EH (cell line): ENCODE measurements at regions not wholly inside any gene's neighbourhood (a gene's known extent, or its start where the extent isn't known, plus 50 kb on each side); places are given as distances from the start of the nearest gene placed in this dataset.
A peak's percentile ranks its signal among the peaks of the same experiment; 100 is the strongest.

Experiments
- DNase-seq: peaks from one replicate; pipeline ENCODE4 v3.0.0-alpha.2; 2015; ENCODE audit warnings: low read depth

DNA sequence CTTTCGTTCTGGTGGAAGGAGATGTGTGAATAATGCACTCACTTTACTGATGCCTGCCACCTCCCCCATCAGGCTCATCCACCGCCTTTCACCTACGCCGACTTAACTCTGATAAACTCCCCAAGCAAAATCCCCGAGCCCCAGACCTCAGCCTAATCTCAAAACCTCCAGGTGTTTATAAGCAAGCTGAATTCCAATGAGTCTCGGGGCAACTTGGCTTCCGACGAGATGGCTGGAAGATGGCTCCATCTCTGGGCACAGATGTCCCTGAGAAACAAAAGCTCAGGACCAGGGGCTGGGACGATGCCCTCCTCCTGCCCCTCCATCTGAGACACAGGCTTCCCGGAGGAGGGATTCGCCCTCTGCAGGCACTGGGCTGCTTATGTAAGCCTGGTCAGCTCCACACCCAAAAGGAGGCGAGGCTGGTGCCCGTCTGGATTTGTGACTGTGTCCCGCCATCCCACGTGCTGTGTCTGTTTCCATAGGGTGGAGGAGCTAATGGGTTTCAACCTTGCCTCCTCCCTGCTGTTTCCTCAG is 386.4 kb upstream of the TNRC6C start:
- no peak for DNase-seq

DNA sequence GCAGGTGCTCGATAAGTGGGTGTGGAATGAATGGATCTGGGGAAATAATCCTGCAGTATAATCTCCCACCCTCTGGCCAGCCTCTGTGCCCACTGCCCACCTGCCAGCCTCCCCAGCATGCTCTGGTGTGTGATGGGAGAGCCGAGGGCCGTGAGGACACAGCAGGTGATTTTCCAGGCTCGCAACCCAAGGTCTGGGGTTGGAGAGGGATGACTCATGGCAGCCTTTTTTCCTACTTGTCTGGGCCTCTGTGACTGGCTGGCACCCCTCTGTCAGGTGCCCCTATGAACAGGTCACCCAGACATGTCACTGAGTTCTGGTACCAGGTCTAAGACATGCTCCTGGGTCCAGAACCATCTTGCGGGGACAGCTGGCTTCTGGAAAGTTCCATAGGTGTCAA is 385.7 kb upstream of the TNRC6C start:
- no peak for DNase-seq

DNA sequence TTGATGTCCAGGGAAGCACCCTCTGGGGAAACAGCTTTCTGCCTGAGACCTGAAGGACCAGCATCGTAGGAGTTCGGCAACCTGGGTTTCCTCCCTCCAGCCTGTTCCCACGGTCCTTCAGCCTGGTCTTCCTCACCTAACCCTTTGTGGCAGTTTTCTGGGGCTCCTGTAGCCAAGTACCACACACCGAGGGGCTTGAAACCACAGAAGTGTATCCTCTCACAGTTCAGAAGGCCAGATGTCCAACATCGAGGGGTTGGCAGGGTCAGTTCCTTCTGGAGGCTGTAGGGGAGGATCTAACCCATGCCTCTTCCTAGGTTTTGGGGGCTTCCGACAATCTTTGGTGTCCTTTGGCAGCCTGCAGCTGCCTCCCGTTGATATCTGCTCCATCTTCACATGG is 381.0 kb upstream of the TNRC6C start:
- DNase-seq: no peak

DNA sequence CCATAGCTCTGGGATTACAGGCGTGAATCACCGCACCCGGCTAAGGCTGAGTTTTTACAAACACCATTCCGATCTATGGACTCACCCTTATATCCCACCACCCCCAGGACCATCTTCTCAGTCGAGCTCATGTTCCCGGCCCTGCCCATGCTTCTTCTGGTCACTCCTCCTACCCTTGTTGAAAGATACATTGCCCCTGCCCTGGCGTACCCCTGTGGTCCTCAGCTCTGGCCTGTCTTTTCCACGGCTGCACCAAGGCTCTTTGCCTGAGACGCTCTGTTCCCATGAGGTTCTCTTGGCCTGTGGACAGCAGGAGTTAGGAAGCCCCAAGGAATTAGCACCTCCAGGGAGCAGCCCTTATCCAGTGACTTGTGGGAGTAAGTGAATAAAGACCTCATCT is 379.4 kb upstream of the TNRC6C start:
- no peak for DNase-seq

DNA sequence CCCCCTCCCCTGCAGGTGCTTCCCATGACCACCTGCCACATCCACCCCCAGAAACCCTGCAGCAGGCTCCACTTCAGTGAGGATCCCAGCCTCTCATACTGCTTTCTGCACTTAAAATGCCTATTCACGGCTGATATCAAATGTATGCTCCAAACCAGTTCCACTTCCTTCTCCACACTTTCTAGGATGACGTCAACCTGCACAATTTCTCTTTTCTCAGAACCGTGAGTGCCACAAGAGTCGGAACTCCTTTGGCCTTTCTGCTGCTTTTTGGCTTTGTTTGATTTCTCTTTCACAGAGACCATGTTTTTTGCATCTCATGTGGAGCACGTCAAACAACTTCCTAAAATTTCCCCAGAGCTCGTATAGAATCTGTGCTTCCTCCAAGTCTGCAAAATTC is 378.8 kb upstream of the TNRC6C start:
- DNase-seq: no peak

DNA sequence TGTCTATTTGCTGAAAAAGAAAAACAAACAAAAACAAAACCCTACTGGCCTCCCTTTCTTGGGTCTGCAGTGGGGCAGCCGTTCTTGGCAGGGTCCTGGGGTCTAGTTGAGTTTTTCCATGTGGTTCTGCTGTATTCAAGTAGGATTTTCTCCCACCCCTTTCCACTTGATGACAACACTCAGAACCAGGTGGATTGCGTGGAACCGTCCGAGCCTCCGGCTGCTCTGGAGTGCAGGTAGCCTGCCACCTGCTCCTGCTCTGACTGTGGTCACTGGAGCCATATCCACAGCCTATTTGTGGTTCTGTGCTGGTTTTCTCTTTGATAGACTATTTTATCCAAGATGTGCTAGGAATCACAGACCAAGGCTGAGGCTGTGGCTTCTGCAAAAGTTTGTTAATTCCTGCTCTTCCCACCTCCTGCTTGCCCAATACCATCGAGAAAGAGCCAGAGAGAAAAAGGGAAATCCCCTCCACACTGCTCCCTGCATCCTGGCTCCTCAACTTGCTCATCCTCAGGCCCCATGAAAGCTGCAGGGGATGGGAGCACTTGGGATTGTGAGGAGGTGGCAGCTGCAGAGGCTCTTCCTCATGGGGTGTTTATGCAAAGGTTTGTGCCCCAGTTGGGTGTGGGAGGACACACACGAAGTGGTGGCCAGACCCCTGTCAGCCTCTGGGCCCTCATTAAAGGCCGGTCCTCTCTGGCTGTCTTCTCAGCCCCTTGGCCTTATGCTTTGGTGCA is 377.8 kb upstream of the TNRC6C start:
- DNase-seq: no peak

DNA sequence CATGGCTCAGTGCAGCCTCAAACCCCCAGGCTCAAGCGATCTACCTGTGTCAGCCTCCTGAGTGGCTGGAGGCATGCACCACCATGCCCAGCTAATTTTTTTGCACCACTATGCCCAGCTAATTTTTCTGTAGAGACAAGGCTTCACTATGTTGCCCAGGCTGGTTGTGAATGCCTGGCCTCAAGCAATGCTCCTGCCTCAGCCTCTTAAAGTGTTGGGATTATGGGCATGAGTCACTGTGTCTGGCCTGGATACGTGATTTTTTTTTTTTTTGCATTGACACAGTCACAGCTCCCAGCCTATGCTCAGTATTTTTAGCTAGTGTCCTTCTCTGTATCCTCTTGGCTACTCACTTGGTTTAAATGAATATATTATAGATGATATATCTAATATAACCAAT is 377.0 kb upstream of the TNRC6C start:
- peak; percentile 81 for DNase-seq

DNA sequence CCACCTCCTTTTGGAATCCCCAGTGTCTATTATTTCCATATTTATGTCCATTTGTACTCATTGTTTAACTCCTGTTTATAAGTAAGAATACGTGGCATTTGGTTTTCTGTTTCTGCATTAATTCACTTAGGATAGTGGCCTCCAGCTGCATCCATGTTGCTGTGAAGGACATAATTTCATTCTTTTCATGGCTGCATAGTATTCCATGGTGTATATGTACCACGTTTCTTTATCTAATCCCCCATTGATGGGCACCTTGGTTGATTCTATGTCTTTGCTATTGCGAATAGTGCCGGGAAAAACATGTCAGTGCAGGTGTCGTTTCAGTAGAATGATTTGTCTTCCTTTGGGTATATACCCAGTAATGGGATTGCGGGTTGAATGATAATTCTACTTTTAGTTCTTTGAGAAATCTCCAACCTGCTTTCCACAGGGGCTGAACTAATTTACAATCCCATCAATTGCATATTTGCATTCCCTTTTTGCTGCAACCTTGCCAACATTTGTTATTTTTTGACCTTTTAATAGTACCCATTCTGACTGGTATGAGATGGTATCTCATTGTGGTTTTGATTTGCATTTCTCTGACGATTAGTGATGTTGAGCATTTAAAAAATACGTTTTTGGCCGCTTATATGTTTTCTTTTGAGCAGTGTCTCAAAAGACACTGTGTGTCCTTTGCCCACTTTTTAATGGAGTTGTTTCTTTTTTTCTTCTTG is 373.2 kb upstream of the TNRC6C start:
- DNase-seq: peak; percentile 54

DNA sequence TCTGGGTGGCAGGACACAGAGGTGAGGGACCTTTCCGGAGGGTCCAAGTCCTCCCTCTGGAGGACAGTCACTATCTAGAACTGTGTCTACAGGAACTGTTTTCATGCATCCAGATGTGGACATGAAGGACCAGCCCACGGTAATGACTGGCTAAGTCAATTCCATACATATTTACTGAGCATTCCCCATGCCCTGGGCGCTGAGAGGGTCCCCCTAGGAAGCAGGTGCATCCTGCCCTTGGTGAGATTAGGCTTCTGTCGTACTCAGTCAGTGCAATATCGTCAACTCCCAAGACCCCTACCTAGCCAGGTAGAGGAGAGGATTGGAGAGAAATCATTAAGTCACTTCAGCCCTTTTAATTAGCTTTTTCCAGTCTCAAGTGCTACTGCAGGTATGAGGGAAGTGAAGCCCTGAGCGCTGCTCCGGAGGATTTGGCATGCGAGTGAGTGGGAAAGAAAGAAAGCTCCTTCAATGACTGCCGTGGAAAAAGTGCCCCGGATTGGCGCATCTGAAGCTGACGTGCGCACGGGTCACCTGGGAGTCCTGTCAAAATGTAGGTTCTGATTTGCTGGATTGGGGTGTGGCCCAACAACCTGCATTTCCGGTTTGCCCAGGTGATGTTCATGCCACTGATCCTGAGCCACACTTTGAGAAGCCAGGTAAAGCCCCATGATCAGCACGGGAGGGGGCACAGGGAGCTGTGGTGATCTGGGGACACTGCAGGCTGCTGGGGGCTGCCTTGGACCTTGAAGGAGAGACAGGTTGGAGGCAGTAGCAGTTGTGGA is 367.4 kb upstream of the TNRC6C start:
- DNase-seq: no peak

DNA sequence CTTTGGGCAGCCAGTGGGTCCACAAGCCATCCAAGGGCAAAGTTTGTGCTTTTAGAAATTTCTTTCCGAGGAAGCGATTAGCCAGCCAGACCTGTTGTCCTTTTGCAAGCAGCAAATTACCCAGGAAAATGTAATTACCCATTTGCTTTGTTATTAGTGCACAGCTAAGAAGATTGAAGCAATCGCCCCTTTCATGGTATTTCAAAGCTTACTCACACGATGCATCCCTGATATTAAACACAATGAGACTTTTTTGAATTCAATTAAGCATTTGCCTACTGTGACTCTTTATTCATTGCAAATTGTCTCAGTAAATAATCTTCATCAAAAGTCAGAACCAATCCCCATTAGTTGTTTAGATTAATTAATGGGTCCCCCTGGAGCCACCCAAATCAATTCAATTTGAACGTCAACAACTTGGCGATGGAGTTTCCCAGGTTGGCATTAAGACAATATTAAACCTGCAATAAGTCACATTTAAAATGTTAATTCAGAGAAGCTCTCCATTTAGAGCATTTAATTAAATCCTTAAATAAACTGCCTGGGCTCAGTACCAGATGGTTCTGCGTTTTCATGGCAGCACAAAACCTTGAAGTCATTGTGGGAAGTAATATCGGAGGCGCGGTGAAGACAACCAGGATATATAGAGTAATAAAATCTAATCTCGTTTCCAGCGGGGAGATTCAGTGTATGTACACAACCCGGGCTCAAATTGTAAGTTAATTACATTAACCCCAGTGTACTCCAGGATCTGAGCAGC is 366.2 kb upstream of the TNRC6C start:
- DNase-seq: no peak

DNA sequence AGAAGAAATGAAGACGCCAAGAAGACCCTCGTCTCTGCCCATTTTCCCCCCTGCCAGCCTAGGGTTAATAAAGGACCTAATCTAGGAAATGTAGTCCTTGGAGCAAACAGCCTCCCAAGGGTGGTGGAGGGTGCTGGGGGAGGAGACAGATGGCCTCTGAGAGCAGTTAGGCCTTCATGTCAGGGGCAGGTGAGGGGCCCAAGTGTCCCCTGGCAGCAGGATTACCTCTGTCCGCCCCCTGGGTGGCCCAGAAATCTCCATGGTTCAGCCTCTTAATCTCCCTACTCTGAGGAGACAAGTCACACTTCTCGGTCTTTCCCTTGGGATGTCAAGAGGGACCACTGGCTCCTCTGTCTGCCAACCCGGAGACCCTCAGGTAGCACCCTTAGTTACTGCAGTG is 365.4 kb upstream of the TNRC6C start:
- no peak for DNase-seq

DNA sequence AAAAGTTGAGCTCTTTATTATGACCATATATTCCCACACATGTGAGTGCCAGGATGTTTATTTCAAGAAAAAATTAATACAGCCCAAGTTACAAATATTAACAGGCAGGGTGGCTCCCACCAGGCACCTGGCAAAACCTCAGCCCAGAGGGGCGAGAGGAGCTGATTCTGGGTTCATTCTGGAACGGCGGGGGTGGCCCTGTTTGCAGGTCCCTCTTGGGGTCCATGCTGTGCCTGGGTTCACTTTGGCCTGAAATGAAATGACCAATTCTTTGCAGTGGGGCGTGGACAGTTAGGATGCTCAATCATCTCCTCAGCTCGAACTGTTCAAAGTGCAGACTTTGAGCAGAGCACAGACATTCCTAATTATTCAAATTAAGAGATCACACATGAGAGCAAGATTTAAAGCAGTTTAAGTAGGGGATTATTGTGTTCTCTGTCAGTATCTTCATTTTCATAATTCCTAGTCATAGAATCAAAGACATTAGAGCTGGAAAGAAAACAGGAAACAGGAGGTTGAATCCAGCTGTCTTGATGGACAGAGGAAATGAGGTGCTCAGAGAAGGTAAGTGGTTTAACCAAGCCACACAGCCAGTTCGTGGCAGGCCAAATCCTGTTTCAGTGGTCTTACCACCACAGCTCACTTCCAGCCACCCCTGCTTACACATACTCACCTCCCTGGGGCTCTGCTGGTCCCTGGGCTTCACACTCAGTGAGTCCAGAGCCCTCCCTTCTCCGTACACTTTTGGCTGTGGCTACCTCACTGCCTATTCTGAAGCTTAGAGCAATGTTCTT is 363.9 kb upstream of the TNRC6C start:
- no peak for DNase-seq

DNA sequence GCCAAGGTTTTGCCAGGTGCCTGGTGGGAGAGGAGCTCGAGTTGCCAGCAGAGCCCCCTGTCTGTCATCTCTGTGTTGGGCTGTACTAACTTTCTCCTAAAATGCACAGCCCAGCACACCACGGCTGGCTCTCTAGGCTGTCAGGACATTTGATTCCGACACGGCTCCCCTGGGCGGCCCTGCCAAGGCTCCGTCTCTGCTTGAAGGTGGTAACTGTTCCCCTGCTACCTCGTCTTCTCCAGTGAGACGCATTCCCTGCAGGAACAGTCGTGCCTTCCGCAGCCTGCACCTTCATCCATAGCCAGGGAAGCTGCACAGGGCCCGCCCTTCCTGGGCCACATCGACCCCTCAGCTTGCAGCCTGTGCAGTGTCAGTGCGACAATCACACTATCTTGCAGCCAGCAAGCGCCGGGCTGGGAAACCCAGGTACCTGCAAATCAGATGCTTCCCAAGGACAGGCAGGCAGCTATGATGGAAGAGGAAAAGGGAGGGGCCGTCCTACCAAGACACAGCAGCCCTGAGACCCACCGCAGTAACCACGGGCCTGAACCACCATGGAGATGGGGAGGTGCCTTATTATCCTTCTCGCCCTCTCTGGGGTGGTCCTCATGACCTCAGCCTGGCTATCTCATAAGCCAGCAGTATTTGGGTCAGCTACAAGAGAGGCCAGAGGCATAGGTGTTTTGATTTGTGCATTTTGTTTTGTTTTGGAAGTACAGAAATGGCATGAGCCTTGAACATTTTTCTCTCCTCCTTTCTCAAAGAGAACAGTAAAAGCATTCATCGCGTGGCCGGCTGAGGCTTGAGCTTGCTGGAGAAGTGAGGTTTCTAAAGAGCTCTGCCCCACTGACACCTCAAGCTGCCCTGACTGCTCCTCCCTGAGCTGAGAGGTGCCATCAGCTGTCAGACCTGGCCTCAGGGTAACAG is 361.7 kb upstream of the TNRC6C start:
- DNase-seq: no peak

DNA sequence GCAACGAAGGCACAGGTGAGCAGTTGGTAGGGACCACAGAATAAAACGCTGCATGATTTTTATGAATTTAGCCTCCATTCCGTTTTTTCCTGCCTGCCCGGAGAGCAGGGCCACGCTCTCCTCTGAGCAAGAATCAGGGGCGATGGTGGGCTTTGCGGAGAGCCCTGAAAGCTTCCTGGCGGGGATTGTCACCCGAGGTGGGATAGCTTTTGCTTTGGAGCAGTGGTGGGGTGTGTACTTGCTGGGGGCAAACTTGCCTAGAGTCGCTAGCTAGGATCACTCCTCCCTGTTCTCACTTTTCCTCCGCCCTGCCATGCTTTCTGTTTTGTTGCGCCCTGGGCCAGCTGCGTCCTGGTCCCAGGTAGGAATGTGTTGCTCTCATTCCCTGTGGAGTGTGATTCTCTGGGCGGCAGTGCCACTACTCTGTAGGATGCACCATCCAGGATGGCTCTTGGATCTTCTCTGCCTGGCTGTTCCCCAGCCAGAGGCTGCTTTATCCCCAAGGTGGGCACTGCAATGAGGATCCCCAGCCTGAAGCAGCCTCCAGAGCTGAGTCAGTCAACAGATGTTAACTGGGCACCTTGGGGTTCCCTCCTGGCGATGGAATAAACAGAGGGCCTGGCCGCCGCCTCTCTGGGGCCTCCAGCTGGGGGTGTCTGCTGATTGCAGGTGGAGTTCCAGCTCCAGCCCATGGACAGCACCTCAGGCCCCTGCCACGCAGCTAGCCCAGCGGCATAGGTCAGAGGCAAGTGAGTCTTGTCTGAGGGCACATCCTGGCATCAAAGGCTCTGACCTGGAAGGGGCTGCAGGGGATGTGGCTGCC is 360.9 kb upstream of the TNRC6C start:
- DNase-seq: no peak

DNA sequence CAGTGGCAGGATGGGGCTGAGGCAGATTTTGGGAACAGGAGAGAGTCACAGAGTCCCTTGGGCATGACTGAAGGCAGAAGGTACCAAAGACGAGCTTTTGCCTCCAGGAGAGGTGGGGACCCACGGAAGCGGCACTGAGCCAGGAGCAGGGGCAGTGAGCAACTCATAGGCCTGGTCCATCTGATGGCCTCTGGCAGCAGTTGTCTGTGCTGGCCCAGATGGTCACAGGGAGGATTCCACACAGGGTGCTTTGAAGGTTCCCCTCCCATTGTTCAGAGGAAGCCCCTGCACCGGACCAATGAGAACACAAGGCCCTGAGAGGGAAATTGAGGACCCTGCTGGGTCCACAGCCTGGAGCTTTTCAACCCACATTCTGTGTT is 360.3 kb upstream of the TNRC6C start:
- DNase-seq: no peak

DNA sequence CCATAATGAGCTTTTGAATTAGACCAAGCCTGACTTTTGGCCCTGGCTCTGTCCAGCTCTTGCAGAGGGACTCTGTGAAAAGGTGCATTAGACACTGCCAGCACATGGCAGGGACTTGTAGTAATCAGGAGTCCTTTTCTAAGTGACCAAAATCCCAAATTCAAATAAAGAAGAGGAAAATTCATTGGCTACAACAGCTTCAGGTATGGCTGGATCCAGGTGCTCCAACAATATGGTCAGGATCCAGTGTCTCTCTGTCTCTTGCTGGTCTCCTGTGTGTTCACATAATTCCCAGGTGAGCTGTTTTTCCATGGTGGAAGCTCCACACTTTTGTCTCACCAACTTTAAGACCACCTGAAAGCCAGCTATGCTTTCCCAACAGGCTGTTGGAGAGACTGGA is 358.8 kb upstream of the TNRC6C start:
- DNase-seq: no peak

DNA sequence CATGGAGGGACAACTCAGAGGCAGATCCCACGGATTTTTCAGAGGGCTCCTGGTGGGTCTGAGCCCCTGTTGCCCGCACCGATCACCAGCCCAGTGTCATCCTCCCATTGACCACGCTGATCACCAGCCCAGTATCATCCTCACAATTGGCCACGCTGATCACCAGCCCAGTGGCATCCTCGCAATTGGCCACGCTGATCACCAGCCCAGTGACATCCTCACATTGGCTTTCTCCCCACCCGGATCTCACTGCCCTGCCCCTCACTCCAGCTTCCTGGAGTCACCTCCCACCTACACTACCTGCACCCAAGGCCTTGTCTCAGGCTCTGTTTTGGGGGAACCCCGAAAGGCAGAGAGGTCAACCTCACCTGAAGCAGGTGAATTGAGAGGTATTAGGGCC is 358.2 kb upstream of the TNRC6C start:
- DNase-seq: no peak

DNA sequence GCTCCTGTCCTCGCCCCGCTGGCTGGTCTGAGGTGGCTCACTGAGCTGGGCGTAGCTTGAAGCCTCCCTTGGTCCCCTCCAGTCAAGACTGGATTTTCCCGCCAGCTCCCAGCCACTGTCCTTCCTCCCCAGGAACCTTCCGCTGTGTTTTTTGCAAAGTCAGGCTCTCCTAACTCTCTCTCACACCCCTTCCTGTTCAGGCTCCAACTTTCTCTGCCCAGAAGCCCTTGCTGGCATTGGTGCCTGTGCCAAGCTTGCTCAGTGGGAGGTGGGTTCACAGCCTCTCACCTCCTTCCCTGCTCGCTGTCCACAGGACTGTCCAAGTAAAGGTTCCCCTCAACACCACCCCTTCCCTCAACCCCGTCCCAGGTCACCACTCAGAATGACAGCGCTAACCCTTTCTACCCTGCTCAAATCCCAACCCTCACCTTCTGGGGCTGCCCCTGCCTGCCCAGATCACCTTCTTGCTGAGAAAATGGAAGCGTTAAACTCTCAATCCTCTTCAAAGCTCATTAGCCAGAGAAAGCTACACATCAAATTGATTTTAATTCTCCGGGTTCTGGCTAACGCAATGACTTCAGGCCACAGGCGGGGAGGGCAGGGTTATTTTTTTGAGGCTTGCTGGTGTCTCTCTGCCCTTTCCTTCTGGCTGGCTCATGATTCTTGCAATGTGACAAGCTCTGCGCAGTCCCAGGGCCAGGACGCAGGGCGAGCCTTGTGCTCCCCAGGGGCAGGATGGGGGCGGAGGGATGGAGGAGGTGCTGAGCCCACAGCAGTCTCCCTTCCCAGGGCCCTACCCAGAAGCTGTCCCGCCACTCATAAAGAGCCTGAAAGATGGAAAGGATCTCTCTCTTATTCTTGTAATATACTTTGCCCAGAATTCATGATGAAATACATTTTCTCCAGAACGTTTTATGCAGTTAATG is 357.2 kb upstream of the TNRC6C start:
- DNase-seq: no peak
